ENCODE measurements at regions not wholly inside any gene's neighbourhood (a gene's known extent, or its start where the extent isn't known, plus 50 kb on each side); places are given as distances from the start of the nearest gene placed in this dataset.
"Not testable (repeated sequence)": the region's sequence is repeated elsewhere in the genome, so short reads cannot be mapped to it uniquely, and the experiment has no call there.

DNA sequence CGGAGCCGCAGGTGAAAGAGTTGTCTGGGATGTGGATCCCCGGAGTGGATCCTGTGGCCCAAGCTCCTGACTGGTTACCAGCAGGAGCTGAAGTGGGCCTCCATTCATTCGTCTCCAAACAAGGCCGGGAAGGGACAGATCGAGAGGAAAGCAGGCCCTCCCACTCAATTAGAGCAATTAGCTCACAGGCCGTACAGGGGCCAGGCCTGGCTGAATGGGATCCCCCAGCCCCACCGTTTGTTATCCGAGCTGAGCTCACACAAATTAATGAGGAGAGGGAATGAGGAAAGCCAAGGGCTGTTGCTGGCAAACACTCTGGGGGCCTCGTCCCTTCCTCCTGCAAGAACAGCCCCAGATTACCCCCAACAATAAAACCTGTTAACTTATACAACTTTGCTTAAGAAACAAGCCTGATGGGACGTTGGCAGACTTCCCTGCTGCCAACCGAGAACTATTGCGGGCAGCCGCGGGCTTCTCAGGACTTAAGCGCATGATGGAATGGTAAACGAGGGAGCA, 338.0 kb downstream of the BCL11A start:
- ATAC-seq (peak; percentile 40), DNase-seq (peak; percentile 60 to 67)
- intact Hi-C loops (cut with DNase I, micrococcal nuclease): loop anchor here in 1 of 2 donors (10.0 kb wide), 1 partner anchor 329 kb away; no protein-coding TSS in a partner anchor

DNA sequence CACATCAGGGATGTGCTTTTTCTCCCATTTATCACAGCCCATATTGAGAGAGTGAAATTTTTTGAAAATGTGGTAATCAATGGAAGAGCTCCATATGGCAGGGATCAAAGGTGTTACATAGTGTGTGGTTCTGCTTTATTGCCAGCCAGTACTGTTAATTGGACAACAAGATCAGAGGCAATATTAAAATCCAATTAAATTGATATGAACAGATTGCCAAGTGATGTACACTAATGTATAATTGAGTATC, 338.9 kb downstream of the BCL11A start:
- DNase-seq: no peak
- no peak for ATAC-seq
- intact Hi-C loops (cut with DNase I, micrococcal nuclease): loop anchor here in 1 of 2 donors (10.0 kb wide), 1 partner anchor 330 kb away; no protein-coding TSS in a partner anchor

DNA sequence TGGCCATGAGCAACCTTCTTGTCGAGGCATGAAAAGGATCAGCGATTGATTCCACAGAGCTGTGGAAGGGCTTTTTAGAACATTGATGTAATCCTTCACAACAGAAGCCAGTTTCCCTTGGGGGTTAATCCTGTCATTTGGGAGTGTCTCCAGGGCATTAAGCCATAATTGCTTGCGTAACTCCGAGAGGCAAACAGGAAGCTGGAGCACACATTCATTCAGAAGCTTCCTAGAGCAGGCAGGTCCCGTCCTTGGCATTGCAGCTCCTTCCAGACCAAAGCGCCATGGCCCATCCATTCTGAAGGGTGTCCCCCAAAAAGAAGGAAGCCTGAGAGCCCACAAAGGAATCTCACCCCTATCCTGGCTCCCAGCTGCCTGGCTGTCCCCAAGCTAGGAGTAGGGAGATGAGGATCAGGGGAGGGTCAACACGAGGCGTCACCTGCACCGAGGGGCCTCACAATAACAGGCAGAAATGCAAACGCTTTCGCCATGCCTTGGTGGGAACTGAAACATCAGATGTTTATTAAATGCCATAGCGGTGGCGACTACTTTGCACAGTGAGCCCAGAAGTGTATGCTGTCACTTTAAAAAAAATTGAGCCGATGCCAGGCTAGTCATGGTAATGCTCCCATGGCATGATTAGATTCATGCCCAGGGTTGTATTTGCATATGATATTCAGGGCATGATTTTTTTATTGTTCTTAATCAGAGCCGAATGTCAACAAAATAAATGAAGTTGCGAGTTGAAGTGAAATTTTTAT, 339.4 kb downstream of the BCL11A start:
- intact Hi-C loops (cut with DNase I, micrococcal nuclease): loop anchor here in 1 of 2 donors (10.0 kb wide), 1 partner anchor 331 kb away; no protein-coding TSS in a partner anchor
- DNase-seq (peak; percentile 69 to 70), ATAC-seq (peak; percentile 90)

DNA sequence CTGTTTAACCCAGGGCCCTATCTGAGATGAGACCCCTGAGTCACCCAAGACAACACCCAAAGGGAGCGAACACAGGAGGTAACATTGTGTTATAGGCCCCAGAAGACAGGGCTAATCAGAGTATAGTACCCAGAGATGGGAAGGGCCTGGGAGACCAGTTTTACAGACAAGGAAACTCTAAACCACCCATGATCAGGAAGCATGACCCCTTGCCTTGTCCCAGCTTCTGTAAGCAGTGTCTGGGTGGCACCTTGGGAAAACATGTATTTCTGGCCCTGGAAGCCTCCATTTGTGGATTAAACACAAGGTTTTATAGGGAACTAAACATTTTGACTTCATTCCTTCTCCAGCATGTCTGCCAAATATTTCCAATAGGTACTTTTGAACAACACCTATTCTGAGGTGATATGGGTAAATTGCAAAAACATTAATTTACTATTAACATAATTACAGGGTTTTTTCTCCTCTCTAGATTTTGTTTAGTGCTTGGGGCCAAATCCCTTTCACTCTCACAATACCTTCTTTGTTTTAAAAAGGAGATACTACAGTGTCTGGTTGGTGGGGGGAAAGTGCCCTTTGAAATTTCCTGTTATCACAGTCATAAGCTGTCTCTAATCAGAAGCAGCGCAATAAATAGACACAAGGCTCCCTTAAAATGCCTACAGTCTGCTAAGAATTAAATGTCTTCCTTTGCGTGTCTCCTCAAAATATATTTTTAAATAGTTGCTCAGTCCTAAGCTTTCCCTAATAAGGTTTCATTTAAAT, 341.1 kb downstream of the BCL11A start:
- DNase-seq (no peak), ATAC-seq (peak; percentile 58)
- intact Hi-C loops (cut with DNase I, micrococcal nuclease): loop anchor here in 1 of 2 donors (10.0 kb wide), 1 partner anchor 332 kb away; no protein-coding TSS in a partner anchor

DNA sequence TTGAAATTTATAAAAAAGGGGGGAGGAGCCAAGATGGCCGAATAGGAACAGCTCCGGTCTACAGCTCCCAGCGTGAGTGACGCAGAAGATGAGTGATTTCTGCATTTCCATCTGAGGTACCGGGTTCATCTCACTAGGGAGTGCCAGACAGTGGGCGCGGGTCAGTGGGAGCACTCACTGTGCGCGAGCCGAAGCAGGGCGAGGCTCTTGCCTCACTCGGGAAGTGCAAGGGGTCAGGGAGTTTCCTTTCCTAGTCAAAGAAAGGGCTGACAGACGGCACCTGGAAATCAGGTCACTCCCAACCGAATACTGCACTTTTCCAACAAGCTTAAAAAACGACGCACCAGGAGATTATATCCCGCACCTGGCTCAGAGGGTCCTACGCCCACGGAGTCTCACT, 364.4 kb downstream of the BCL11A start:
- intact Hi-C loops (cut with DNase I, micrococcal nuclease); ATAC-seq; DNase-seq: not testable (repeated sequence)

DNA sequence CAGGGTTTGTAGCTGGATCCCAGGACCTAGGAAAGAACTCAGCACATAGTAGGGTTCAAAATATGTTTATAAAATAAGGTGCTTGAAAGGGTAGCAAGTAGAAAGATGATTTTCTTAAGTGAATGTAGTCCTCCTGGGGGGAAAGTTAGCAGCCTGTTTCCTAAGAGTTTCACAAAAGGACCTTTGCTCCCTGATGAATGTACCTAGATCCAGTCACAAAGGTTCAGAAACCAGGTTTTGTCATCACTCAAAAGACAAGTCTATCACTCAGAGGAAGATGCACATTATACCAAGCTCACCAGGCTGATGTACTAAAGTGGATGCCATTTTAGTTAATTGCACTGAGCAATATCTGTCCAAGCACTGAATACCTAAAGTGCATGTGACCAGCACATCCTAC, 378.2 kb downstream of the BCL11A start:
- ATAC-seq: no peak
- intact Hi-C loops (cut with DNase I, micrococcal nuclease): no loop called here
- no peak for DNase-seq

DNA sequence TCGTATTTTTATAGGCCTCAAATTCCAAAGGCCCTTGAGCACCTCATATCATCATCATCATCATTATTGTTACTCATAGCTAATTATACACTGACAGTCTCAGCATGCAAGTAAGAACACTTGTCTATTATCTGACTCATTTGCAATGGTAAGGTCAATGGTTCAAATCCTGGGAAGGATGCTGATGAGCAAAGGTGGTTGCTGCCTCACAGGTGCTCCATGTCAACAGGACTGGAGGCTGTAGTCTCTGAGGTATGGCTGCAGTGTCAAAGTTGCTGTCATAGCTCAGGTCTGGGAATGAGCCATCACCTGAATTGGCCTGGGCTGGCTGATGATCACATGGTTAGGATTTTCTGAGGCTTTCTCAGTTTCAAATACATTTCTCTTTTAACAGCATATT, 379.3 kb downstream of the BCL11A start:
- no peak for ATAC-seq
- intact Hi-C loops (cut with DNase I, micrococcal nuclease): no loop called here
- DNase-seq: no peak

DNA sequence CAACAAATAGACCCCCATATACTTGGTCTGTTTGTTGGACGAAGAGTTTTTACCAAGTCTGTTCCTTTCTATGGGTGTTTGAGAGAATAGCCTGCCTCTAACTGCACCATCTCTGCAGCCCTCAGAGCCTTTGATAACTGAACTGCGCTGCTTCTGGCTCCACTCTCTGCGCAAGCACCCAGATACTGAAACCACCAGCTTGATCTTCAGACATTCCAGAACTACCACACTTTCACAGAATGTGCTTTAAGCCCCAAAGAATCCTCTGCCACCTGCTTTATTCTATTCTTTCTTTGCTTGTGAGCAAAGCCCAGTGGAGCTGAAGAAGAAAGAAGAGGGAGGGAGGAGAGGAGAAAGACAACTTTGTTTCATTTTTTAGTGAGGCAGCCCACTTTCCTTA, 380.7 kb downstream of the BCL11A start:
- no peak for ATAC-seq
- intact Hi-C loops (cut with DNase I, micrococcal nuclease): no loop called here
- DNase-seq: no peak

DNA sequence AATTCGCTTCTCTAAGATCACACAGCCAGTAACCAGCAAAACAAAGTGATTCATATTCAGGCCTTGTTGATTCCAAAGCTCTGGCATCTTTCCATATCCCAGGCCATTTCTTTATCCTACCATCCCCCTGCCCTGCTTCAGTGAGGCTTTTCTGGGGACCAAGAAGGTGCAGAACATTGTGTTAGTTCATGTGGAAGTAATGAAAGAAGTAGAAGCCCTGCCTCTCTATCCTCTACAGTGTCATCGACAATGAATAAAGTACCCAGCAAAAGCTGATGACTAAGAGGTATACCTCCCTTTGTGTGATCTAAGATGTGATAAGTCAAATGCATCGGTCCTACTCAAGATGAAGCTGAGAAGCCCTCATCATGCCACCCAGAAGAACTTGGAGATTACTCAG, 383.2 kb downstream of the BCL11A start:
- DNase-seq: no peak
- intact Hi-C loops (cut with DNase I, micrococcal nuclease): no loop called here
- no peak for ATAC-seq

DNA sequence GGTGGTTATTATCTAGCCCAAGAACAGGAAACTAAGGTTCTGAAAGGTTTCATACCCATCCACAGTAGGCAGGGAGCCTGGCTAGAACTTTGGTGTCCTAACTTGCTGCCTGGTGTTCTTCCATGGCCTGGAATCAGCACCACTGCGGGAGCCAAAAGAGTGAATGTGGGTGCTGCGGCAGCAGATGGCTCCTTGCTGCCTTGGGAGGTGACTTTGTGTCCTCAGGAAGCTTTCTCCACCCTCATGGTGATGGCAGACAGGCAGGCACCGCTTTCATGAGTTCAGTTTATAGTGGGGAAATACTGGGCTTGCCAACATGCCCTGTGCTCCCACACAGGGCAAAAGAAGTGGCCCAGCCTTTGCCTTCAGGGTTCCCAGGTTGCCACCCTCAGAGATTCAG, 385.2 kb downstream of the BCL11A start:
- intact Hi-C loops (cut with DNase I, micrococcal nuclease): no loop called here
- DNase-seq: no peak
- ATAC-seq: no peak

DNA sequence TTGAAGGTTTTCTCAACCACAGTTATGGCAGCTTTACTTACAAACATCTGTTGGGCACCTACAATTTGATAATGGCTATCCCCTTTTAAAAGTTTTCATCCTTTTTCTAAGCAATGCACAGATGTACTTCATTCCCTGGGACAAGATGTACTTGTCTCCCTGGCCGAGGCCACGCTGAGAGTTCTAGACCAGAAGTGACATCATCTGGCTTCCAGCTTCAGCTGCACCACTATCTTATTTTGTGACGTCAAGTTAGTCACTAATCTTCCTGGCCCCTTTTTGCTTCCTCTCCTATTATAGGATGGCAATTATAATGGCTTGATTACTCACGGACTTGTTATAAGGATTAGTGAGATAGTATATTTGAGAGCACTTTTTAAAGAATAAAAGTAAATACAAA, 386.4 kb downstream of the BCL11A start:
- ATAC-seq: no peak
- no peak for DNase-seq
- intact Hi-C loops (cut with DNase I, micrococcal nuclease): no loop called here

DNA sequence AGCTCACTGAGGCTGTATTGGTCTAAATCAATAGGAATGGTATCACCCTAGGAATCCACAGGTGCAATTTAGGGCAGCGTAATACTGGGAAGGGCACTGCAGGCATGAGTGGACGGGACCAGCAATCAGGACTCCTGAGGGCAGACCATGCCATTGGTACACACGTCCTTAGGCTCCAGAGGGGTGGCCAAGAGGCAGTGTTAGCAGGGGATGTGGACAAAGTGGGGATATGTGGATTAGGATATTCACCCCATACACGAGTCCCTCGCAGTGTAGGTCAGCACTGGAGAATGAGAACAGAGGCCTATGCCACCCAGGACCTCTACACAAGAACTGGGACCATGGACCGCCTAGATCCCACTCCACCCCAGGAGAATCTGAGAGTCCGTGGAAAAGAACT, 389.8 kb downstream of the BCL11A start:
- ATAC-seq: no peak
- intact Hi-C loops (cut with DNase I, micrococcal nuclease): no loop called here

DNA sequence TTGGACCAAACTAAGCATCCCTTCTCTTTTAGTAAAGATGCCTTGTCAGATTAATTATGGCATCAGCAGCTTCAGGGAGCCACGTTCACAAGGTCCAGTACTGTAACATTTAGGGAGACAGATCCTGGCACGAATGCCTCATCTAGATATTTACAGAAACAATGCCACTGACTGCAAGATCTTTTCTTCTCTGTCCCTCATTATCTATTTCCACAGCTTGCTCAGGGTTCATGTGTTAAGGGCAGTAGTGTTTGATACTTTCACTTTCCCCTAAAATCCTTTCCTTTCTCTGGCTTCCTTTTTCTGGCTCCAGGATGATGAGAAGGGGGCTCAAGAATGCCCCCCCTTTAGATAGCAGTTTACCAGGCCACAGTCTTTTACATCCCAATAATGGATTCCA, 393.9 kb downstream of the BCL11A start:
- intact Hi-C loops (cut with DNase I, micrococcal nuclease): no loop called here
- DNase-seq (no peak), ATAC-seq (no peak)

More for the DNA sequence above, 389.8 kb downstream of the BCL11A start:
- DNase-seq: no peak

DNA sequence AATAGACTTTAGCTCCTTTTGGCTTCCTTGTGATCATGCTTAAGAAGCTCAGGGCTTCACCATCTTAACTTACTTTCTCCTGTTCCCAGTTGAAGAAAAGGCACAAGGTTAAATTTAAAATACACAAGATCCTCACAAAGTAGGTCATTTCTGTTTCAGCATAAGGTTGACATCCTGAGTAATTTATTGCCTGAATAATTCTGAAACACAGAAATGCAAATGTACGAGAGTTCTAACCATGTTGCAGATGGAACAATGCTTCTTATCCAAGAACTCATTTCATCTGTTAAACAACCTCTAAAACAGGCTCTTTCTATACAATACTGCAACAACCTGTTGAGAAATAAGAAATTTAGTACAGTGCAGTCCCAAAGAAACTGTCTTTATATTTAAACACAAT, 395.2 kb downstream of the BCL11A start:
- no peak for ATAC-seq
- intact Hi-C loops (cut with DNase I, micrococcal nuclease): no loop called here
- DNase-seq: no peak

DNA sequence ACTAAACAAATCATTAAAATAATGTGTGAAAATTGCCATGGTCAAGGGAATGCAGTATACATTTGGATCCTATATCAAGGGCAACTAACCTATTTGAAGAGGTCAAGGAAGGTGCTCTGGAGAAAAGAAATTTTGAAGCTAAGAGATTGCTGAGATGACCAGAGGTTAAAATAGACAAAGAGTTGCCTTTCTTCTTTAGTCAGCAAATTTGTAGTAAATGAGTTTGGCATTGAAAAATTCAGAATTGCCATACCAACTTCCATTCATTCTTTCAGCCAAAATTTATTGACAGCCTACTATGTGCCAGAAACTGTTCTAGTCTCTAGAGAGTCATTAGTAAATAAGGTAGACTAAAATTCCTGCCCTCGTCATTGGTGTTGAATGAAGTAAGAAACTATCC, 396.2 kb downstream of the BCL11A start:
- DNase-seq (no peak), ATAC-seq (no peak)
- intact Hi-C loops (cut with DNase I, micrococcal nuclease): no loop called here

DNA sequence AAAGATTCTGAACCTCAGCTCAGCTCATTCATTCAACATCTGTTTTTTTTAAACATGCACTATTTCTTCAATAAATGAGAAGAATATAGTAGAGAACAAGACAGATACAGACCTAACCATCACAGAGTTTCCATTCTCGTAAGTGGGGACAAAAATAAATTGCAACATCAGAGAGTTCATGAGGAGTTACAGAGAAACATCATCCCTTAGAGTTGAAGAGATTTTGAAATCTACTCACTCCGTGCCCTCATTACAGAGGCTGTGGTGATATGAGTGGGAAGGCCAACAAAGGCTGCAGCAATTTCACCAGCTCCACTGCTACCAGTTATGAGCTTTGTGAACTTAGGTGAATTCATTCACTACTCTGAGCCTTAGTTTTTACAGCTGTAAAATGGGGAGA, 399.3 kb downstream of the BCL11A start:
- intact Hi-C loops (cut with DNase I, micrococcal nuclease): no loop called here
- DNase-seq (no peak), ATAC-seq (no peak)

DNA sequence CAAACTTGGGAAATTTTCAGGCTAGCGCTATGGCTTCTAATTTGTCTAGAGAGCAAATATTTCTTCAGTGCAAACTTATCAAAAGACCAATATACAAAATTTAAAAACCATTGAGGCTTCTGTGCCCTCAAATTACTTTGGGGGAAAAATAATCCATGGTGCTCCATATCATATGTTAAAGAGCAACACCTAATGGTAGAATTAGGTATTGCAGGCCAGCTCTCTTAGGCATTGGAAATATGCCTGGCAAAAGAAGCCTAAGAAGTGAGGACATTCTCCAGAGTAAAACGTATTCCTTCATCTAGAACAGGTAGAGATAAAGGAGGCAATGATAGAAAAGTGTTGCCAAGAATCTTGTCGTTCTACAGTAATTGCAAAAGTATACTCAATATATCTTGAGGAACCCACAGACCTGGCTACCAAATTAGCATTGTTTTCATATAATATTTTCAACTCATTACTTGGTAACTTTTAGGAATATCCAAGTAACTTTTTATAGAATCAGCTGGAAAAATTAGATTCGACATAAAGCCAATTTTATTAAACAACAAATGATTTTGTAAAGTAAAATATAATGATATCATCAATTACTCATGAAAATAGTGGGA, 401.1 kb downstream of the BCL11A start:
- intact Hi-C loops (cut with DNase I, micrococcal nuclease): no loop called here
- DNase-seq (no peak), ATAC-seq (no peak)

DNA sequence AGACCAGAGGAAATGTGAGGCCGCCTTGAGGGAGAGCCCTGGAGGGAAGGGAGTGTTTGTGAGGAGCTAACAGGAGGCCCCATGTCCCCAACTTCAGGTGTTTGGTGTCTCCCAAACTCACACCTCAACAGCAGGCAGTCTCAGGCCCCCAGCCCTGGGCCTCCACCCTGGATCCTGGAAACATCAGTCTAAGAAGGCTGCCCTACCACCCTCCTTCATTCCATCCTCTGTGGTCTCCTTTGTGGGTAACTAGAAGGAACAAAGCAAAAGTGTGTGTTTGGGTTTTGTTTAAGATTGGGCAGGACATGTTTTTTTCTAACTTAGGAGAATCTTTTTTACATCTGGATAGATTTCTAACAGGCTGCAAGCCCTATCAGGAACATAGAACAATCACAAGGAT, 404.3 kb downstream of the BCL11A start:
- DNase-seq (no peak), ATAC-seq (no peak)
- intact Hi-C loops (cut with DNase I, micrococcal nuclease): no loop called here

DNA sequence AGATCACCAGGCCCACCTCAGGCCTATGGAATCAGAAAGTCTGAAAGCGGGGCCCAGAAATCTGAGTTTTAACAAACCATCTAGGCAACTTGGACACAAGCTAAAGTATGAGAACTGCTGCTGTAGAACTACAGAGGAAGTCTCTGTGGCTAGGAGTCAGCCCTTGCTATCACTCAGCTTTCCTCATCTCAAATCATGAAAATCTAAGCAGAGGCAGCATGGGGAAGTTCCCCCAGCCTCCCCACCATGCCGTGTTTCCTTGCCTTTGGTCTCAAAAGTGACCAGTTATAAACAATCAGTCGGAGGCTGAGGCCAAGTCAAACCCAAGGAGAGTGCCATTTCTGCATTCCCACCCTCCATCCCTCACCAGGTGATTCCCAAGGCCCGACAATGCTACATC, 404.7 kb downstream of the BCL11A start:
- ATAC-seq (no peak), DNase-seq (no peak)
- intact Hi-C loops (cut with DNase I, micrococcal nuclease): no loop called here

DNA sequence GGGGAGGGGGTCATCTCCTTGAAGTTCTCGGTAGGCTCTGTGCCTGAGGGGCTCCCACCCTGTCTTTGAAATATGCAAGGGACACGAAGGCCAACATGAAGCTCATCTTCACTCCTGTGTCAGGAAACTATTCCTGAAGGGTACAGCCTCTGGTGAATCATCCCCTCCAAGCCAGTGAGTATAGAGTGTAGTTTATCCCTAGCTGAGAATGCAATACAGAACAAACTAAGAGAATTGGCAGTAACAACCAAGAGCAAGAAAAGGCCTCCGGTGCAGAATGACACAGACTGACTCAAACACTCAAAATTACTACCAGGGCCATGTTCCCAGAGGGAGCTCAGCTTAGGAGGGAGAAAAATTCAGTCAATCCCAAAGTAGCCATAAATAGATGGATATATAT, 413.3 kb downstream of the BCL11A start:
- intact Hi-C loops (cut with DNase I, micrococcal nuclease): no loop called here
- no peak for ATAC-seq
- no peak for DNase-seq

All from left colon (tissue), 2 donors.